ENCODE measurements at regions not wholly inside any gene's neighbourhood (a gene's known extent, or its start where the extent isn't known, plus 50 kb on each side); places are given as distances from the start of the nearest gene placed in this dataset.

DNA sequence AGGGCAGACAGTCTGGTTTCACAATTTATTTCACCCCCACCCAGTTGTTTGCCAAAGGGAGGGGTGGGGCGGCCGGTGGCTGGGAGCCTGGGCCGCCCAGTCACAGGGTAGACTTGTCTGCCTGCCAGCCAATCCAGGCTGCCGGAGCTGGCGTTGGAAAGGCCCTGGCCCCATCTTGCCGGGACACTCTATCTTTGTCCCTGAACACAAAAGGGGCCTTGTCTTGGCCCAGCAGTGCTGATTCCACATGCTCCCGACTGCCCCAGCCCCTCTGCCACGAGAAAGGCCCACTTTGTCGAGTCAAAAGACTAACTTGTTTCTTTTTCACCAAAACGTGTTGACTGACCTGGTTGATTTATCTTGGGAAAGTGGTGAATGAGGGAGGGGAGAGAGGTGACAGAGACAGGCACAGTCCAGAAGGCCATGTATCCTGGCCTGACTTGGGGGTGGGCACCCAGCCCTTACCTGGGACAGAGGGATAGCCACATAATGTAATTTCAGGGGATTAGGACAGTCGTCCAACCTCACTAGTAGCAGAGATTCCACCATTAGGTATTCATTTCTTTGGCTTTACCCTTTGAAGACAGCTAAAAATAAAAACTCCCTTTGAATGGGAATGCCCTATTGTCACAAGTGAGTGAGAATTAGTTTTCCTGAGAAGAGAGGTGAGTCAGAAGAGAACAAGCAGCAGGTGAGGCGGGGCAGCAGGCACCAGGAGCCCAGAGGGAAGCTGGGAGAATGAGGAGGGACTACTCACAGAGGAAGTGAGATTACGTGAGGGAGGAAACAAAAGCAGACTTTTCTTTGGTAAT is 67.0 kb upstream of the SIRPA start:
- TF ChIP-seq, protein P1, sequence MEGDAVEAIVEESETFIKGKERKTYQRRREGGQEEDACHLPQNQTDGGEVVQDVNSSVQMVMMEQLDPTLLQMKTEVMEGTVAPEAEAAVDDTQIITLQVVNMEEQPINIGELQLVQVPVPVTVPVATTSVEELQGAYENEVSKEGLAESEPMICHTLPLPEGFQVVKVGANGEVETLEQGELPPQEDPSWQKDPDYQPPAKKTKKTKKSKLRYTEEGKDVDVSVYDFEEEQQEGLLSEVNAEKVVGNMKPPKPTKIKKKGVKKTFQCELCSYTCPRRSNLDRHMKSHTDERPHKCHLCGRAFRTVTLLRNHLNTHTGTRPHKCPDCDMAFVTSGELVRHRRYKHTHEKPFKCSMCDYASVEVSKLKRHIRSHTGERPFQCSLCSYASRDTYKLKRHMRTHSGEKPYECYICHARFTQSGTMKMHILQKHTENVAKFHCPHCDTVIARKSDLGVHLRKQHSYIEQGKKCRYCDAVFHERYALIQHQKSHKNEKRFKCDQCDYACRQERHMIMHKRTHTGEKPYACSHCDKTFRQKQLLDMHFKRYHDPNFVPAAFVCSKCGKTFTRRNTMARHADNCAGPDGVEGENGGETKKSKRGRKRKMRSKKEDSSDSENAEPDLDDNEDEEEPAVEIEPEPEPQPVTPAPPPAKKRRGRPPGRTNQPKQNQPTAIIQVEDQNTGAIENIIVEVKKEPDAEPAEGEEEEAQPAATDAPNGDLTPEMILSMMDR (IDR thresholded peaks at IDR 0.05) = no peak
- TF ChIP-seq POLR2A (IDR thresholded peaks at IDR 0.05) = no peak
- peak in 1 of 4 donors; percentile 4 for TF ChIP-seq POLR2AphosphoS5 (IDR thresholded peaks at IDR 0.05)
- TF ChIP-seq EP300 (IDR thresholded peaks at IDR 0.05) = no peak
